IMR-90 (cell line): ENCODE measurements at regions not wholly inside any gene's neighbourhood (a gene's known extent, or its start where the extent isn't known, plus 50 kb on each side); places are given as distances from the start of the nearest gene placed in this dataset.

Experiments
- ATAC-seq: fragments of 200-7000 bp; cut with Tn5 transposase; 2 replicates; pipeline ENCODE4 v1.9.1; 2020; ENCODE audit warnings: low read depth, mild to moderate bottlenecking, moderate library complexity
- BruUV-seq: library from RNA; stranded (reverse); fragments of 400-500 nt; replicated peaks from 2 replicates; lab custom pipeline; 2021; lab: Mats Ljungman, UMichigan
- CTCF ChIA-PET: fragments of 300-600 bp; formaldehyde crosslinking; extraction: SDS; loops from one replicate; lab custom pipeline; 2021; ENCODE audit warnings: antibody characterized with exemption; lab: Yijun Ruan, JAX
- POLR2A ChIA-PET: fragments of 300-600 bp; sonication (Branson Sonifier 250); formaldehyde crosslinking; loops from one replicate; lab custom pipeline; 2022; ENCODE audit warnings: antibody characterized with exemption; ENCODE audit not compliant: unreplicated experiment; lab: Charles Lee
- DNase-seq: peaks from one replicate; pipeline ENCODE4 v3.0.0; 2013
- H2AFZ ChIP-seq: replicated peaks from 2 replicates; pipeline ENCODE3; 2013; ENCODE audit warnings: low read length, mild to moderate bottlenecking; ENCODE audit not compliant: poor library complexity
- H2AK5ac ChIP-seq: 2 replicates; pipeline ENCODE4 v1.6.1; 2013; ENCODE audit warnings: low read depth, low read length, inconsistent platforms
- H2AK9ac ChIP-seq: replicated peaks from 2 replicates; pipeline ENCODE3; 2013; ENCODE audit warnings: mild to moderate bottlenecking, low read depth, low read length, moderate library complexity; ENCODE audit not compliant: poor library complexity
- H2BK120ac ChIP-seq: 2 replicates; pipeline ENCODE4 v1.6.1; 2013; ENCODE audit warnings: low read depth, low read length, inconsistent platforms
- H2BK15ac ChIP-seq: 3 replicates; pipeline ENCODE4 v1.6.1; 2013; ENCODE audit warnings: low read depth, low read length, inconsistent platforms
- H2BK20ac ChIP-seq: 2 replicates; pipeline ENCODE4 v1.6.1; 2013; ENCODE audit warnings: low read depth, mild to moderate bottlenecking, inconsistent platforms, low read length, moderate library complexity
- H2BK5ac ChIP-seq: 2 replicates; pipeline ENCODE4 v1.6.1; 2013; ENCODE audit warnings: mild to moderate bottlenecking, low read depth, low read length, inconsistent platforms; ENCODE audit not compliant: poor library complexity, severe bottlenecking
- H3K14ac ChIP-seq: replicated peaks from 2 replicates; pipeline ENCODE4 v1.6.1; 2013; ENCODE audit warnings: low read depth, low read length, inconsistent platforms
- H3K18ac ChIP-seq: 2 replicates; pipeline ENCODE4 v1.6.1; 2013; ENCODE audit warnings: low read depth, low read length, control low read depth
- H3K23ac ChIP-seq: 2 replicates; pipeline ENCODE4 v1.6.1; 2013; ENCODE audit warnings: low read depth, low read length, inconsistent platforms
- H3K27ac ChIP-seq: 2 replicates; pipeline ENCODE4 v1.5.1; 2013; ENCODE audit warnings: mild to moderate bottlenecking, control low read depth, low read length; ENCODE audit not compliant: insufficient read depth
- H3K27me3 ChIP-seq: 2 replicates; pipeline ENCODE4 v1.6.1; 2013; ENCODE audit warnings: low read length; ENCODE audit not compliant: control insufficient read depth, insufficient read depth
- H3K36me3 ChIP-seq: 2 replicates; pipeline ENCODE4 v1.6.1; 2013; ENCODE audit warnings: low read length, mixed read lengths; ENCODE audit not compliant: control insufficient read depth, insufficient read depth
- H3K4ac ChIP-seq: 2 replicates; pipeline ENCODE4 v1.6.1; 2013; ENCODE audit warnings: low read depth, low read length, inconsistent platforms
- H3K4me1 ChIP-seq: 2 replicates; pipeline ENCODE4 v1.6.1; 2013; ENCODE audit warnings: low read length, mixed read lengths; ENCODE audit not compliant: control insufficient read depth, insufficient read depth
- H3K4me2 ChIP-seq: 2 replicates; pipeline ENCODE4 v1.6.1; 2013; ENCODE audit warnings: low read depth, mild to moderate bottlenecking, control low read depth, low read length, moderate library complexity
- H3K4me3 ChIP-seq: 2 replicates; pipeline ENCODE4 v1.5.1; 2013; ENCODE audit warnings: low read depth, mild to moderate bottlenecking, control low read depth, low read length, moderate library complexity; ENCODE audit not compliant: insufficient read depth
- H3K56ac ChIP-seq: 2 replicates; pipeline ENCODE4 v1.6.1; 2013; ENCODE audit warnings: low read length, inconsistent platforms; ENCODE audit not compliant: insufficient read depth; ENCODE audit errors: extremely low read depth
- H3K79me1 ChIP-seq, 2 experiments: 2 replicates each; pipeline ENCODE4 v1.6.1; 2013; ENCODE audit warnings: low read length in 2 of 2, inconsistent platforms in 1 of 2, low read depth in 1 of 2
- H3K9ac ChIP-seq: 2 replicates; pipeline ENCODE4 v1.6.1; 2013; ENCODE audit warnings: low read depth, low read length, control low read depth
- H3K9me1 ChIP-seq: 2 replicates; pipeline ENCODE4 v1.6.1; 2013; ENCODE audit warnings: low read length, inconsistent platforms; ENCODE audit not compliant: insufficient read depth
- H3K9me3 ChIP-seq: 2 replicates; pipeline ENCODE4 v1.6.1; 2013; ENCODE audit warnings: low read length; ENCODE audit not compliant: control insufficient read depth, insufficient read depth
- H4K20me1 ChIP-seq: 2 replicates; pipeline ENCODE4 v1.6.1; 2013; ENCODE audit warnings: low read length, inconsistent platforms; ENCODE audit not compliant: insufficient read depth
- H4K5ac ChIP-seq: 2 replicates; pipeline ENCODE4 v1.6.1; 2013; ENCODE audit warnings: mild to moderate bottlenecking, low read depth, low read length, control low read depth
- H4K8ac ChIP-seq, 2 experiments: 2 replicates each; pipeline ENCODE4 v1.6.1; 2013; ENCODE audit warnings: low read depth in 2 of 2, low read length in 2 of 2, control low read depth in 1 of 2, inconsistent platforms in 1 of 2
- H4K91ac ChIP-seq: 2 replicates; pipeline ENCODE4 v1.6.1; 2013; ENCODE audit warnings: low read depth, low read length, inconsistent platforms; ENCODE audit not compliant: insufficient read depth
- BHLHE40 ChIP-seq: fragments of 150-350 bp; IDR thresholded peaks from 2 replicates; pipeline ENCODE4 v1.6.1; 2016; ENCODE audit warnings: mild to moderate bottlenecking, low read depth, low read length
- CEBPB ChIP-seq: IDR thresholded peaks from 2 replicates; pipeline ENCODE4 v1.6.1; 2012; ENCODE audit warnings: low read depth, low read length, improper control_type of control experiment
- CHD1 ChIP-seq: IDR thresholded peaks from 2 replicates; pipeline ENCODE4 v1.6.1; 2012; ENCODE audit warnings: low read depth, low read length, improper control_type of control experiment
- CTCF ChIP-seq: conservative IDR thresholded peaks from 2 replicates; pipeline ENCODE4 v1.5.1; 2012; ENCODE audit warnings: mild to moderate bottlenecking, low read depth, low read length, improper control_type of control experiment
- ELK1 ChIP-seq: fragments of 150-350 bp; IDR thresholded peaks from 2 replicates; pipeline ENCODE4 v1.6.1; 2016; ENCODE audit warnings: low read depth, mild to moderate bottlenecking, low read length, moderate library complexity, borderline replicate concordance
- FOS ChIP-seq: fragments of 150-350 bp; IDR thresholded peaks from 2 replicates; pipeline ENCODE4 v1.6.1; 2016; ENCODE audit warnings: low read depth, low read length
- MAFK ChIP-seq: IDR thresholded peaks from 2 replicates; pipeline ENCODE4 v1.6.1; 2012; ENCODE audit warnings: low read depth, low read length, improper control_type of control experiment
- MAZ ChIP-seq: IDR thresholded peaks from 2 replicates; pipeline ENCODE4 v1.6.1; 2012; ENCODE audit warnings: low read depth, mild to moderate bottlenecking, low read length, improper control_type of control experiment, moderate library complexity, borderline replicate concordance
- MXI1 ChIP-seq: IDR thresholded peaks from 2 replicates; pipeline ENCODE4 v1.6.1; 2012; ENCODE audit warnings: low read depth, mild to moderate bottlenecking, low read length, moderate library complexity, borderline replicate concordance
- NFE2L2 ChIP-seq: fragments of 150-350 bp; IDR thresholded peaks from 2 replicates; pipeline ENCODE4 v1.6.1; 2016; ENCODE audit warnings: low read depth, mild to moderate bottlenecking, low read length
- POLR2A ChIP-seq: IDR thresholded peaks from 2 replicates; pipeline ENCODE4 v1.6.1; 2012; ENCODE audit warnings: mild to moderate bottlenecking, low read depth, low read length
- RAD21 ChIP-seq: IDR thresholded peaks from 2 replicates; pipeline ENCODE4 v1.6.1; 2012; ENCODE audit warnings: low read length, improper control_type of control experiment
- RCOR1 ChIP-seq: IDR thresholded peaks from 2 replicates; pipeline ENCODE4 v1.6.1; 2012; ENCODE audit warnings: mild to moderate bottlenecking, low read length, improper control_type of control experiment; ENCODE audit not compliant: insufficient replicate concordance
- RFX5 ChIP-seq: IDR thresholded peaks from 2 replicates; pipeline ENCODE4 v1.8.0; 2012; ENCODE audit warnings: low read depth, mild to moderate bottlenecking, low read length, moderate library complexity
- SMC3 ChIP-seq: fragments of 150-350 bp; IDR thresholded peaks from 2 replicates; pipeline ENCODE4 v1.6.1; 2016; ENCODE audit warnings: low read depth, mild to moderate bottlenecking, antibody characterized with exemption, low read length, moderate library complexity
- USF2 ChIP-seq: fragments of 150-350 bp; IDR thresholded peaks from 2 replicates; pipeline ENCODE4 v1.6.1; 2017; ENCODE audit warnings: mild to moderate bottlenecking, antibody characterized with exemption, low read length, low read depth
- WGBS, 2 experiments: methylation state at CpG; one replicate each; pipeline versions ENCODE4 v1.1.5 to v1.1.7; 2013; ENCODE audit warnings: missing lambda C conversion rate in 2 of 2; ENCODE audit not compliant: insufficient read length in 1 of 2; ENCODE audit errors: extremely low coverage in 2 of 2; 5-methylcytosine and 5-hydroxymethylcytosine counted together
- dilution Hi-C: fragments of 300-500 bp; cut with HindIII; formaldehyde crosslinking; loops from one replicate; pipeline ENCODE4 v1.14.3; 2018; ENCODE audit warnings: low sequenced_read_pairs; ENCODE audit not compliant: unreplicated experiment
- in situ Hi-C: fragments of 300-500 bp; cut with MboI; formaldehyde crosslinking; loops from 3 replicates; pipeline ENCODE4 v1.14.3; 2019; ENCODE audit warnings: low sequenced_read_pairs, inconsistent platforms, mixed read lengths
- intact Hi-C: fragments of 100-400 bp; cut with micrococcal nuclease; formaldehyde crosslinking; loops from 2 replicates; pipeline ENCODE4 v1.10.0; 2022

GRCh38 chr2:173611121-173611520 is 256.4 kb downstream of the CDCA7 start:
- H2AK5ac ChIP-seq, result no peak overlapping the region
- H4K5ac ChIP-seq, result no peak overlapping the region
- no TSS peak for BruUV-seq
- H3K27ac ChIP-seq, result no peak overlapping the region
- peaks cover 3% of the 10 kb centered on the region; the same call in 1 of the 2 replicates for H3K9me3 ChIP-seq
- no peak for TF ChIP-seq RFX5
- no peak for TF ChIP-seq ELK1
- TF ChIP-seq FOS, result no peak
- TF ChIP-seq SMC3, result no peak
- no peak for TF ChIP-seq RAD21
- TF ChIP-seq BHLHE40, result no peak
- TF ChIP-seq CHD1, result no peak
- TF ChIP-seq MXI1, result no peak
- TF ChIP-seq CTCF, result no peak
- TF ChIP-seq RCOR1, result no peak
- no peak for TF ChIP-seq POLR2A
- no peak for TF ChIP-seq NFE2L2
- no peak for TF ChIP-seq MAFK
- no peak for TF ChIP-seq CEBPB
- TF ChIP-seq USF2, result no peak
- no peak for TF ChIP-seq MAZ
- intact Hi-C loops (no loop called here), dilution Hi-C loops (no loop called here), in situ Hi-C loops (no loop called here)
- DNase-seq, result no peak
- no peaks in the 10 kb centered on the region for H3K36me3 ChIP-seq
- CTCF ChIA-PET, result no interaction called here
- H3K9ac ChIP-seq, result no peak overlapping the region
- ATAC-seq, result no peak
- H3K9me1 ChIP-seq, result no peaks in the 10 kb centered on the region
- no peak overlapping the region for H3K23ac ChIP-seq
- H2BK120ac ChIP-seq, result no peak overlapping the region
- H4K91ac ChIP-seq, result no peak overlapping the region
- H3K4me2 ChIP-seq, result no peak overlapping the region
- 77% methylated on average over 2 of the region's 5 CpGs; no CpG with 5 or more reads in 1 of the 2 experiments for WGBS, 2 experiments
- no peak overlapping the region for H2BK5ac ChIP-seq
- H4K20me1 ChIP-seq, result no peaks in the 10 kb centered on the region
- H3K18ac ChIP-seq, result no peak overlapping the region
- POLR2A ChIA-PET, result no interaction called here
- no peak overlapping the region for H3K4ac ChIP-seq
- no peaks in the 10 kb centered on the region for H3K4me1 ChIP-seq
- no peaks in the 10 kb centered on the region for H3K79me1 ChIP-seq
- no peak overlapping the region for H2BK20ac ChIP-seq
- no peak overlapping the region for H3K56ac ChIP-seq
- peaks cover 36% of the 10 kb centered on the region for H3K27me3 ChIP-seq
- no peak overlapping the region for H4K8ac ChIP-seq
- H2AK9ac ChIP-seq, result no peak overlapping the region
- H2BK15ac ChIP-seq, result no peak overlapping the region
- no peak overlapping the region for H3K14ac ChIP-seq
- H2AFZ ChIP-seq, result no peak overlapping the region
- no peak overlapping the region for H3K4me3 ChIP-seq
